Endodermal cell (in vitro differentiated cells): ENCODE measurements at regions not wholly inside any gene's neighbourhood (a gene's known extent, or its start where the extent isn't known, plus 50 kb on each side); places are given as distances from the start of the nearest gene placed in this dataset.
"Not testable (repeated sequence)": the region's sequence is repeated elsewhere in the genome, so short reads cannot be mapped to it uniquely, and the experiment has no call there.

Experiments
- DNase-seq: peaks from one replicate; pipeline ENCODE4 v3.0.0-alpha.2; 2017
- H3K27ac ChIP-seq: 2 replicates; pipeline ENCODE4 v1.5.1; 2013; ENCODE audit warnings: mild to moderate bottlenecking, low read depth, low read length, moderate library complexity
- H3K27me3 ChIP-seq: 2 replicates; pipeline ENCODE4 v1.6.1; 2013; ENCODE audit warnings: mild to moderate bottlenecking, low read length, moderate library complexity; ENCODE audit not compliant: insufficient read depth, control insufficient read depth, poor library complexity, severe bottlenecking
- H3K36me3 ChIP-seq: 2 replicates; pipeline ENCODE4 v1.7.0; 2013; ENCODE audit warnings: mild to moderate bottlenecking, low read length, moderate library complexity; ENCODE audit not compliant: control insufficient read depth, insufficient read depth
- H3K4me1 ChIP-seq: one replicate; pipeline ENCODE4 v1.7.0; 2013; ENCODE audit warnings: low read length; ENCODE audit not compliant: control insufficient read depth, insufficient read depth
- H3K4me3 ChIP-seq: 2 replicates; pipeline ENCODE4 v1.5.1; 2013; ENCODE audit warnings: mild to moderate bottlenecking, low read length, moderate library complexity
- H3K9ac ChIP-seq: 2 replicates; pipeline ENCODE4 v1.6.1; 2013; ENCODE audit warnings: mild to moderate bottlenecking, low read length, moderate library complexity; ENCODE audit not compliant: poor library complexity, severe bottlenecking; ENCODE audit errors: extremely low read depth
- H3K9me3 ChIP-seq: 2 replicates; pipeline ENCODE4 v1.6.1; 2013; ENCODE audit warnings: mild to moderate bottlenecking, low read length, moderate library complexity; ENCODE audit not compliant: control insufficient read depth
- H3K27ac Mint-ChIP-seq: 2 replicates; pipeline ENCODE4 v1.8.0; 2020; ENCODE audit warnings: mixed read lengths
- H3K27me3 Mint-ChIP-seq: 2 replicates; pipeline ENCODE4 v1.8.0; 2021; ENCODE audit warnings: mild to moderate bottlenecking, mixed read lengths; ENCODE audit not compliant: insufficient read depth
- H3K36me3 Mint-ChIP-seq: 2 replicates; pipeline ENCODE4 v1.8.0; 2020; ENCODE audit warnings: low read depth, mixed read lengths
- H3K4me1 Mint-ChIP-seq: 2 replicates; pipeline ENCODE4 v1.8.0; 2020; ENCODE audit warnings: mixed read lengths
- H3K4me3 Mint-ChIP-seq: 2 replicates; pipeline ENCODE4 v1.8.0; 2020; ENCODE audit warnings: mild to moderate bottlenecking, moderate library complexity, mixed read lengths
- H3K9me3 Mint-ChIP-seq: 2 replicates; pipeline ENCODE4 v1.8.0; 2020; ENCODE audit warnings: mild to moderate bottlenecking, mixed read lengths
- CTCF ChIP-seq: fragments of 200-600 bp; sonication (generic); conservative IDR thresholded peaks from 2 replicates; pipeline ENCODE4 v1.5.0; 2021; ENCODE audit warnings: antibody characterized with exemption, mild to moderate bottlenecking
- WGBS, 2 experiments: methylation state at CpG; one replicate each; pipeline versions ENCODE4 v1.1.5 to v1.1.7; 2013; ENCODE audit warnings: missing lambda C conversion rate in 2 of 2, mixed read lengths in 1 of 2; ENCODE audit not compliant: insufficient coverage in 1 of 2, insufficient read length in 1 of 2; 5-methylcytosine and 5-hydroxymethylcytosine counted together

GRCh38 chr5:120173125-120173524, 291.0 kb upstream of the PRR16 start:
- H3K27me3 Mint-ChIP-seq, result no peaks in the 10 kb centered on the region
- H3K27ac Mint-ChIP-seq, result no peak overlapping the region
- H3K4me3 ChIP-seq, result no peak overlapping the region
- 93 to 94% methylated on average over 2 to 3 of the region's 3 CpGs for WGBS, 2 experiments
- H3K4me1 Mint-ChIP-seq, result no peaks in the 10 kb centered on the region
- DNase-seq, result no peak
- H3K27ac ChIP-seq, result no peak overlapping the region
- no peak overlapping the region for H3K9ac ChIP-seq
- no peaks in the 10 kb centered on the region for H3K36me3 ChIP-seq
- H3K9me3 ChIP-seq, result no peaks in the 10 kb centered on the region
- H3K36me3 Mint-ChIP-seq, result no peaks in the 10 kb centered on the region
- no peaks in the 10 kb centered on the region for H3K4me1 ChIP-seq
- peaks cover 3% of the 10 kb centered on the region for H3K9me3 Mint-ChIP-seq
- no peak for TF ChIP-seq CTCF
- no peaks in the 10 kb centered on the region for H3K27me3 ChIP-seq
- no peak overlapping the region for H3K4me3 Mint-ChIP-seq

GRCh38 chr5:120174089-120174488, 290.0 kb upstream of the PRR16 start:
- H3K4me3 Mint-ChIP-seq, result no peak overlapping the region

GRCh38 chr5:120181238-120181637, 282.9 kb upstream of the PRR16 start:
- H3K9me3 ChIP-seq, H3K36me3 Mint-ChIP-seq, H3K27ac Mint-ChIP-seq, H3K4me3 Mint-ChIP-seq, H3K36me3 ChIP-seq, H3K4me3 ChIP-seq, H3K27me3 ChIP-seq, H3K27ac ChIP-seq, H3K4me1 ChIP-seq, H3K4me1 Mint-ChIP-seq, H3K9ac ChIP-seq, H3K27me3 Mint-ChIP-seq, DNase-seq: not testable (repeated sequence)
- peaks cover 17% of the 10 kb centered on the region for H3K9me3 Mint-ChIP-seq
- WGBS, 2 experiments, result 97% methylated on average over 10 of the region's 10 CpGs; no CpG with 5 or more reads in 1 of the 2 experiments

More at GRCh38 chr5:120174089-120174488, 290.0 kb upstream of the PRR16 start:
- H3K27me3 Mint-ChIP-seq, result no peaks in the 10 kb centered on the region
- H3K4me1 Mint-ChIP-seq, result no peaks in the 10 kb centered on the region
- no peak for DNase-seq
- no peaks in the 10 kb centered on the region for H3K27me3 ChIP-seq
- no peak for TF ChIP-seq CTCF
- no peaks in the 10 kb centered on the region for H3K36me3 Mint-ChIP-seq
- H3K27ac ChIP-seq, result no peak overlapping the region
- no peaks in the 10 kb centered on the region for H3K36me3 ChIP-seq
- no peak overlapping the region for H3K27ac Mint-ChIP-seq
- no peaks in the 10 kb centered on the region for H3K9me3 ChIP-seq
- WGBS, 2 experiments, result 93 to 100% methylated on average over 2 of the region's 2 CpGs
- H3K4me1 ChIP-seq, result no peaks in the 10 kb centered on the region
- H3K9ac ChIP-seq, result no peak overlapping the region
- peaks cover 3% of the 10 kb centered on the region for H3K9me3 Mint-ChIP-seq
- H3K4me3 ChIP-seq, result no peak overlapping the region

- H3K27me3 Mint-ChIP-seq, H3K9me3 Mint-ChIP-seq, H3K4me1 ChIP-seq, H3K9me3 ChIP-seq, H3K27me3 ChIP-seq, H3K4me3 ChIP-seq, H3K4me3 Mint-ChIP-seq, H3K36me3 ChIP-seq, H3K27ac ChIP-seq, H3K9ac ChIP-seq, DNase-seq, H3K36me3 Mint-ChIP-seq: not testable (repeated sequence)
- H3K4me1 Mint-ChIP-seq, result peaks cover 19% of the 10 kb centered on the region
- no CpG with 5 or more reads among the region's 2 CpGs for WGBS, 2 experiments
- H3K27ac Mint-ChIP-seq, result peak overlapping the region; percentile 37
Observed at GRCh38 chr5:120194650-120195049, 269.4 kb upstream of the PRR16 start.
